ENCODE measurements at regions not wholly inside any gene's neighbourhood (a gene's known extent, or its start where the extent isn't known, plus 50 kb on each side); places are given as distances from the start of the nearest gene placed in this dataset.

DNA sequence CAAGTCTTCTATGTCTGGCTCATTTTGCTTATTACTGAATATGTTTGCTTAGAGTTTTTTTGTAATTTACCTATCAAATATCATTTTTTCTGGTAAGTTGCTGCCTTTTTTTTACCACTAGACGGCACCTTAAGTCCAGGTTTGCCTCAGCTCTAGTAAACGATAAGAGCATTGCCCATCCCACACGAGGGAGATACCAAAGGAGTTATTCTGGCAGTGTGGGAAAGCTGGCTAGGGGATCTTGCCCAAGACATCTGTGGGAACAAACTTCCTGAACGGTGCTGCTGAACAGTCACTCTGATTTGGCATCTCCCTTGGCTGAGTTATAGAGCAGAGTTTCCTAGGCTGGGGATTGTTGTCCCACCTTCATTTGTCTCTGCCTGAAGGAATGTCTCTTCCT, 306.4 kb downstream of the COL12A1 start:
- TF ChIP-seq CTCF (conservative IDR thresholded peaks at IDR 0.05) (peak; percentile 49), ZFX (IDR thresholded peaks at IDR 0.05) (no peak)
